ENCODE measurements at regions not wholly inside any gene's neighbourhood (a gene's known extent, or its start where the extent isn't known, plus 50 kb on each side); places are given as distances from the start of the nearest gene placed in this dataset.
A peak's percentile ranks its signal among the peaks of the same experiment; 100 is the strongest.

- Mint-ChIP-seq H3K4me1 (peaks cover 93 to 100% of the 10 kb centered on the region in 2 donors), H3K27me3 (ENCODE audit: low read depth in 3 of 3) (peaks cover 3 to 12% (median 9%) of the 10 kb centered on the region in 3 donors), H3K36me3 (no peaks in the 10 kb centered on the region), H3K27ac (peak overlapping the region; percentile 83 to 94 (median 92)), H3K9me3 (no peaks in the 10 kb centered on the region), H3K4me3 (peak overlapping the region; percentile 70 to 83 (median 78))
- DNase-seq = peak; percentile 53 to 66 (median 54)
Observed at GRCh38 chr15:95869920-95870319, 460.6 kb upstream of the NR2F2 start.

- Mint-ChIP-seq H3K27me3 (ENCODE audit: low read depth in 3 of 3) (peaks cover 0 to 7% (median 4%) of the 10 kb centered on the region in 3 donors), H3K36me3 (no peaks in the 10 kb centered on the region), H3K9me3 (no peaks in the 10 kb centered on the region), H3K4me1 (peaks cover 84 to 91% of the 10 kb centered on the region in 2 donors), H3K4me3 (peak overlapping the region; percentile 12 to 81 (median 70)), H3K27ac (peak overlapping the region; percentile 83 to 95 (median 90))
- peak; percentile 68 to 74 (median 68) for DNase-seq
Observed at GRCh38 chr15:95872366-95872771, 458.1 kb upstream of the NR2F2 start.

- H3K4me1 Mint-ChIP-seq = peaks cover 75 to 86% of the 10 kb centered on the region in 2 donors
- H3K27ac Mint-ChIP-seq = peak overlapping the region in 5 of 6 donors; percentile 24 to 88 (median 78)
Observed at GRCh38 chr15:95874637-95875036, 455.9 kb upstream of the NR2F2 start.

GRCh38 chr15:95875121-95875643 lies 455.3 kb upstream of the NR2F2 start:
- no peaks in the 10 kb centered on the region for H3K36me3 Mint-ChIP-seq
- H3K9me3 Mint-ChIP-seq = no peaks in the 10 kb centered on the region
- peak overlapping the region in 4 of 5 donors; percentile 1 to 27 (median 15) for H3K4me3 Mint-ChIP-seq
- H3K4me1 Mint-ChIP-seq = peaks cover 75 to 86% of the 10 kb centered on the region in 2 donors
- H3K27me3 Mint-ChIP-seq (ENCODE audit: low read depth in 3 of 3) = peaks cover 3 to 9% (median 7%) of the 10 kb centered on the region in 3 donors
- peak; percentile 54 to 69 (median 66) for DNase-seq
- peak overlapping the region in 5 of 6 donors; percentile 38 to 88 (median 83) for H3K27ac Mint-ChIP-seq

More at GRCh38 chr15:95874637-95875036, 455.9 kb upstream of the NR2F2 start:
- H3K4me3 Mint-ChIP-seq = peak overlapping the region in 3 of 5 donors; percentile 15 to 27 (median 15)
- no peaks in the 10 kb centered on the region for H3K36me3 Mint-ChIP-seq
- peaks cover 3 to 9% (median 9%) of the 10 kb centered on the region in 3 donors for H3K27me3 Mint-ChIP-seq (ENCODE audit: low read depth in 3 of 3)
- DNase-seq = no peak
- H3K9me3 Mint-ChIP-seq = no peaks in the 10 kb centered on the region

GRCh38 chr15:95880031-95880570 lies 450.4 kb upstream of the NR2F2 start:
- H3K36me3 Mint-ChIP-seq = peaks cover 0 to 6% (median 0%) of the 10 kb centered on the region in 3 donors
- peaks cover 31 to 43% of the 10 kb centered on the region in 2 donors for H3K4me1 Mint-ChIP-seq
- H3K4me3 Mint-ChIP-seq = peak overlapping the region; percentile 85 to 93 (median 88)
- no peak for DNase-seq
- H3K9me3 Mint-ChIP-seq = no peaks in the 10 kb centered on the region
- H3K27ac Mint-ChIP-seq = peak overlapping the region; percentile 85 to 97 (median 94)
- H3K27me3 Mint-ChIP-seq (ENCODE audit: low read depth in 3 of 3) = peaks cover 3 to 6% (median 5%) of the 10 kb centered on the region in 3 donors

- H3K9me3 Mint-ChIP-seq = no peaks in the 10 kb centered on the region
- DNase-seq = no peak
- peaks cover 3 to 6% (median 5%) of the 10 kb centered on the region in 3 donors for H3K27me3 Mint-ChIP-seq (ENCODE audit: low read depth in 3 of 3)
- H3K36me3 Mint-ChIP-seq = peaks cover 0 to 9% (median 0%) of the 10 kb centered on the region in 3 donors
- H3K4me1 Mint-ChIP-seq = peaks cover 26 to 38% of the 10 kb centered on the region in 2 donors
- H3K27ac Mint-ChIP-seq = peak overlapping the region in 5 of 6 donors; percentile 85 to 96 (median 93)
- H3K4me3 Mint-ChIP-seq = peak overlapping the region in 4 of 5 donors; percentile 1 to 86 (median 46)
Observed at GRCh38 chr15:95880630-95881029, 449.9 kb upstream of the NR2F2 start.

- no peaks in the 10 kb centered on the region for H3K9me3 Mint-ChIP-seq
- peak overlapping the region in 2 of 6 donors; percentile 28 to 56 for H3K27ac Mint-ChIP-seq
- H3K36me3 Mint-ChIP-seq = peaks cover 0 to 9% (median 0%) of the 10 kb centered on the region in 3 donors
- H3K4me1 Mint-ChIP-seq = peaks cover 21 to 28% of the 10 kb centered on the region in 2 donors
- no peak for DNase-seq
- H3K4me3 Mint-ChIP-seq = no peak overlapping the region
- peaks cover 3 to 6% (median 5%) of the 10 kb centered on the region in 3 donors for H3K27me3 Mint-ChIP-seq (ENCODE audit: low read depth in 3 of 3)
Observed at GRCh38 chr15:95883064-95883463, 447.4 kb upstream of the NR2F2 start.

GRCh38 chr15:95884276-95884675 lies 446.2 kb upstream of the NR2F2 start:
- Mint-ChIP-seq H3K4me3 (no peak overlapping the region), H3K9me3 (no peaks in the 10 kb centered on the region), H3K36me3 (peaks cover 0 to 9% (median 0%) of the 10 kb centered on the region in 3 donors), H3K27me3 (ENCODE audit: low read depth in 3 of 3) (peaks cover 2 to 3% (median 3%) of the 10 kb centered on the region in 3 donors), H3K4me1 (peaks cover 12 to 16% of the 10 kb centered on the region in 2 donors), H3K27ac (no peak overlapping the region)
- no peak for DNase-seq

GRCh38 chr15:95887666-95888390 lies 442.7 kb upstream of the NR2F2 start:
- no peaks in the 10 kb centered on the region for H3K4me1 Mint-ChIP-seq
- peaks cover 0 to 2% (median 2%) of the 10 kb centered on the region in 3 donors for H3K27me3 Mint-ChIP-seq (ENCODE audit: low read depth in 3 of 3)
- H3K9me3 Mint-ChIP-seq = no peaks in the 10 kb centered on the region
- no peak overlapping the region for H3K27ac Mint-ChIP-seq
- peaks cover 0 to 19% (median 7%) of the 10 kb centered on the region in 3 donors for H3K36me3 Mint-ChIP-seq
- no peak for DNase-seq
- H3K4me3 Mint-ChIP-seq = no peak overlapping the region

- H3K9me3 Mint-ChIP-seq = no peaks in the 10 kb centered on the region
Observed at GRCh38 chr15:95888762-95889161, 441.7 kb upstream of the NR2F2 start.

GRCh38 chr15:95894407-95894956 lies 436.0 kb upstream of the NR2F2 start:
- H3K36me3 Mint-ChIP-seq = peaks cover 0 to 12% (median 7%) of the 10 kb centered on the region in 3 donors
- peaks cover 0 to 1% (median 0%) of the 10 kb centered on the region in 6 donors for H3K9me3 Mint-ChIP-seq
- peaks cover 0 to 2% (median 0%) of the 10 kb centered on the region in 3 donors for H3K27me3 Mint-ChIP-seq (ENCODE audit: low read depth in 3 of 3)
- DNase-seq = no peak
- H3K4me3 Mint-ChIP-seq = no peak overlapping the region
- no peak overlapping the region for H3K27ac Mint-ChIP-seq
- peaks cover 0 to 7% of the 10 kb centered on the region in 2 donors for H3K4me1 Mint-ChIP-seq

More at GRCh38 chr15:95888762-95889161, 441.7 kb upstream of the NR2F2 start:
- peaks cover 0 to 2% (median 2%) of the 10 kb centered on the region in 3 donors for H3K27me3 Mint-ChIP-seq (ENCODE audit: low read depth in 3 of 3)
- H3K4me3 Mint-ChIP-seq = no peak overlapping the region
- peaks cover 0 to 19% (median 7%) of the 10 kb centered on the region in 3 donors for H3K36me3 Mint-ChIP-seq
- H3K27ac Mint-ChIP-seq = no peak overlapping the region
- DNase-seq = no peak
- H3K4me1 Mint-ChIP-seq = no peaks in the 10 kb centered on the region

GRCh38 chr15:95895508-95895907 lies 435.0 kb upstream of the NR2F2 start:
- no peak overlapping the region for H3K4me3 Mint-ChIP-seq
- no peak overlapping the region for H3K27ac Mint-ChIP-seq
- H3K27me3 Mint-ChIP-seq (ENCODE audit: low read depth in 3 of 3) = peaks cover 0 to 4% (median 0%) of the 10 kb centered on the region in 3 donors
- peaks cover 0 to 10% (median 7%) of the 10 kb centered on the region in 3 donors for H3K36me3 Mint-ChIP-seq
- peaks cover 0 to 1% (median 0%) of the 10 kb centered on the region in 6 donors for H3K9me3 Mint-ChIP-seq
- H3K4me1 Mint-ChIP-seq = peaks cover 0 to 7% of the 10 kb centered on the region in 2 donors
- no peak for DNase-seq

GRCh38 chr15:95897651-95898050 lies 432.8 kb upstream of the NR2F2 start:
- Mint-ChIP-seq H3K4me3 (no peak overlapping the region), H3K36me3 (peaks cover 0 to 4% (median 0%) of the 10 kb centered on the region in 3 donors), H3K27me3 (ENCODE audit: low read depth in 3 of 3) (peaks cover 0 to 2% (median 1%) of the 10 kb centered on the region in 3 donors), H3K4me1 (peaks cover 0 to 7% of the 10 kb centered on the region in 2 donors), H3K27ac (no peak overlapping the region), H3K9me3 (peaks cover 0 to 1% (median 0%) of the 10 kb centered on the region in 6 donors)
- no peak for DNase-seq

Data from immature natural killer cell (primary cell).